ENCODE measurements at regions not wholly inside any gene's neighbourhood (a gene's known extent, or its start where the extent isn't known, plus 50 kb on each side); places are given as distances from the start of the nearest gene placed in this dataset.
"Not testable (repeated sequence)": the region's sequence is repeated elsewhere in the genome, so short reads cannot be mapped to it uniquely, and the experiment has no call there.

- intact Hi-C loops (cut with micrococcal nuclease): no loop called here
These were observed 67.2 kb upstream of the ZNF527 start for GRCh38 chr19:37303591-37304171.

DNA sequence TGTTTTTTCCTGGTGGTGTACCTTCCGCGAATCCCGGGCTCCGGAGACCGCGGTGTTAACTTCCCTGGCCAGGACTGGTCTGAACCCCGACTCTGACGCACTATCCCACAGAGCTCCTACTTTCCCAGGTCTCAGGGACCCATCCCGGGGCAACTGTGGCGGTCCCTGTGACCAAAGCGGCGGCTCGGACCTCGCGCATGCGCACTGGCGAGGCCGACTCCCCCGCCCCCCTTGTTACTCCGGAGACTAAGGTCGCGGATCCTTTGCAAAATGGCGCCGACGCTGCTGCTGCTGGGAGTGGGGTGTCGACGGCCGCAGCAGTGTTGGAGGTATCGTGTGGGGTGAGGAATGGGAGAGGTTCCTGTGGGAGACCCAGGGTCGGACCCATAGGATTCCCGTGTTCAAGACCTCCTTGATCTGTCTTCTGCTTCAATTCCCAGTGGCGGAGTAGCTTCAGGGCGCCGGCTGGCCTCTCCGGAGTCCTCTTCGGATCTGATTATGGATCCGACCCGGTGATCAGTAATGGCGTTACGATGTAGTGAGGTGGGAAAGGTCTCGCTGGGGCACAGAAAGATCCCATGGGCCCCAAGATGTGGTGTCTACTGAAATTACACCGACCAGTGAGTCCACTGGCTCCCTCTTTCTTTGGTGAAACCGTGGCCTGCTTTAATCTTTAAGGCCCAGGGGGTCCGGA, 66.6 kb upstream of the ZNF527 start:
- intact Hi-C loops (cut with micrococcal nuclease): no loop called here

GRCh38 chr19:37304884-37305255, 66.0 kb upstream of the ZNF527 start:
- intact Hi-C loops (cut with micrococcal nuclease): no loop called here

DNA sequence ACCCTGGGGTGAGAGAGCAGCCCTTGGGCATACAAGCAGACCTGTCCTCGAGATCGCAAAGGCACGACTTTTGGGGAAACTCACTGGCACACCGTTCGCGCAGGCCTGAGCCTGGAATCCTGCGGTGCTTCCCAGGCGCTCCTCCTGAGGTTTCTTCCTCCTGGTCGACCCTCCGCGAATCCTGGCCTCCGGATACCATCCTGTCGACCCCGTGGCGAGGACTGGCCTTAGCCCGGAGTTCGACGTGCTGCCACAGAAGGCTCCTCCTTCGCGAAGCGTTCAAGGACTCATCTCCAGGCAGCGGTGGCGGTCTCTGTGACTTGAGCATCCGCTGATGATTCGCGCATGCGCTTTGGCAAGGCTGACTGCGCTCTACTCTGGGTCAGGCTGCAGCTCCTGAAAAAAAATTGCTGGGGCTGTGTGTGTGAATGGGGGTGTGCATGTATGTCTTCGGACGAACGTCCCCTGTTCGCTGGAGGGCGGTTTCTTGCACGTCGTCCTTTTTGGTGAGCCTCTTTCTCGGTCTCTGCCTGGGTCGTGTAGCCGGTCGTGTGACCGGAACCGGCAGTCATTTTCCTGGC, 64.4 kb upstream of the ZNF527 start:
- intact Hi-C loops (cut with micrococcal nuclease): no loop called here

DNA sequence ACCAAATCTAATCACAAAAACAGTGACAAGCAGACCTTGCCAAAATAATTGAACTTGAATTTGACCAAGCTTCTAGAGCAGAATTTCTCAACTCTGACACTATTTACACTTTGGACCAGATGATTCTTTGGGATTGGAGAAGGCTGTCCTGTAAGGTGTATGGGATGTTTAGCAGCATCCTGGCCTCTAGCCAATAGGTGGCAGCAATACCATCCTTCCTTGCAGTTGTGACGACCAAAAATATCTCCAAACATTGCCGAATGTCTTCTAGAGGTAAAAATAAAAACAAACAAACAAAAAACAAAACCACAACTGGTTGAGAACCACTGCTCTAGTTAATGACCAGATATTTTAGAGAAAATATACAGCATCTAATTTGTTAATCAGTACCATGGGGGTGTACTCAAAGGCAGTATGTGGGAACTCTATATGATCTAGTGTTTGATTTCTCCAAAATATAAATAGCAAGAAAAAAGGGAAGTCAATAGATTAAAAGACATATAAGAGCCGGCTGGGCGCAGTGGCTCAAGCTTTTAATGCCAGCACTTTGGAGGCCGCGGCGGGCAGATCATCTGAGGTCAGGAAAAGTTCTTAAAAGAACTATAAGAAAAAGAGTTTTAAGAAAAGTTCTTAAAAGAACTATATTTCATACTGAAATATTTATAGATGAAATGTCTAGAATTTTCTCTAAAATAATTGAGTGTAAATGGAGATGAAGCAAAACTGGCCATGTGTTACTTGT, 60.9 kb upstream of the ZNF527 start:
- intact Hi-C loops (cut with micrococcal nuclease): loop anchor here (10.0 kb wide), 9 partner anchors 95 to 1185 kb away; partner anchors contain the start of genes CATSPERG, ZNF146, ZNF260 and ZNF345

GRCh38 chr19:37312531-37313334, 58.2 kb upstream of the ZNF527 start:
- intact Hi-C loops (cut with micrococcal nuclease): loop anchor here (10.0 kb wide), 9 partner anchors 98 to 1188 kb away; partner anchors contain the start of genes CATSPERG, ZNF146, ZNF260 and ZNF345

- intact Hi-C loops (cut with micrococcal nuclease): loop anchor here (10.0 kb wide), 9 partner anchors 98 to 1188 kb away; partner anchors contain the start of genes CATSPERG, ZNF146, ZNF260 and ZNF345
These were observed 57.6 kb upstream of the ZNF527 start for GRCh38 chr19:37313335-37313627.

GRCh38 chr19:37317403-37318209, 53.3 kb upstream of the ZNF527 start:
- intact Hi-C loops (cut with micrococcal nuclease): loop anchor here (1.0 to 10.0 kb wide), 18 partner anchors 17 to 1193 kb away; partner anchors contain the start of genes CATSPERG, WDR87, ZNF146 and ZNF260

DNA sequence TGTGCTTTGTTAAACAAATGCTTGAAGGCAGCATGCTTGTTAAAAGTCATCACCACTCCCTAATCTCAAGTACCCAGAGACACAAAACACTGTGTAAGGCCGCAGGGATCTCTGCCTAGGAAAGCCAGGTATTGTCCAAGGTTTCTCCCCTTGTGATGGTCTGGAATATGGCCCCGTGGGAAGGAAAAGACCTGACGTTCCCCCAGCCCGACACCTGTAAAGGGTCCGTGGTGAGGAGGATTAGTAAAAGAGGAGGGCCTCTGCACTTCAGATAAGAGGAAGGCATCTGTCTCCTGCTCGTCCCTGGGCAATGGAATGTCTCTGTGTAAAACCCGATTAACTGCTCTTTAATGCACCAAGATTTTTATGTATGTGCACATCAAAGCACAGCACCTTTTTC, 49.9 kb upstream of the ZNF527 start:
- intact Hi-C loops (cut with micrococcal nuclease): not testable (repeated sequence)
